K562 (cell line): ENCODE measurements at regions not wholly inside any gene's neighbourhood (a gene's known extent, or its start where the extent isn't known, plus 50 kb on each side); places are given as distances from the start of the nearest gene placed in this dataset.

Source experiments
- ATAC-seq: fragments of 200-7000 bp; cut with Tn5 transposase; 3 replicates; pipeline ENCODE4 v1.9.1; 2020; ENCODE audit warnings: moderate library complexity
- BruUV-seq: library from RNA; stranded (reverse); fragments of 400-500 nt; replicated peaks from 2 replicates; lab custom pipeline; 2021; lab: Mats Ljungman, UMichigan
- CTCF ChIA-PET: fragments of 300-600 bp; formaldehyde crosslinking; extraction: SDS; loops from one replicate; lab custom pipeline; 2021; ENCODE audit warnings: low intra/inter-chr PET ratio; lab: Yijun Ruan, JAX
- POLR2A ChIA-PET: fragments of 300-600, 350-650 bp; sonication (Branson Sonifier 250); formaldehyde crosslinking; extraction: SDS; loops from one replicate; lab custom pipeline; 2021; ENCODE audit warnings: antibody characterized with exemption, inconsistent platforms; lab: Yijun Ruan, JAX
- DNase-seq, 4 experiments: peaks; one replicate each; pipeline versions ENCODE4 v3.0.0 to v3.0.0-alpha.2; 2011 to 2018; ENCODE audit warnings: low spot score in 3 of 4, mixed read lengths in 3 of 4; ENCODE audit errors: extremely low read depth in 1 of 4
- FAIRE-seq: peaks from 2 replicates; lab custom pipeline; 2011; peaks lifted over from hg19 to GRCh38; lab: Jason Lieb, UNC
- H2AFZ ChIP-seq: 2 replicates; pipeline ENCODE4 v1.6.0; 2011; ENCODE audit warnings: low read depth, low read length, control low read depth, inconsistent platforms
- H3K27ac ChIP-seq: fragments of 200-600 bp; 3 replicates; pipeline ENCODE4 v1.8.0; 2011; ENCODE audit warnings: low read depth, mild to moderate bottlenecking, control low read depth, inconsistent platforms, low read length, moderate library complexity, mixed read lengths; ENCODE audit errors: extremely low read depth
- H3K27me3 ChIP-seq, 2 experiments: fragments of 300-600 bp in 1 of 2; 2 replicates in 1 of 2; 3 replicates in 1 of 2; pipeline versions ENCODE4 v1.6.0 to v1.8.0; 2011; ENCODE audit warnings: inconsistent platforms in 2 of 2, low read length in 2 of 2, mild to moderate bottlenecking in 1 of 2, mixed read lengths in 1 of 2, moderate library complexity in 1 of 2; ENCODE audit not compliant: control insufficient read depth in 2 of 2, insufficient read depth in 2 of 2
- H3K36me3 ChIP-seq: fragments of 300-600 bp; 3 replicates; pipeline ENCODE4 v1.8.0; 2011; ENCODE audit warnings: mild to moderate bottlenecking, low read length, inconsistent platforms; ENCODE audit not compliant: control insufficient read depth, insufficient read depth
- H3K4me1 ChIP-seq, 2 experiments: fragments of 200-600 bp in 1 of 2; replicated peaks in 1 of 2; 2 replicates in 1 of 2; 3 replicates in 1 of 2; pipeline versions ENCODE4 v1.5.1 to v1.8.0; 2011; ENCODE audit warnings: inconsistent platforms in 2 of 2, low read length in 2 of 2, mild to moderate bottlenecking in 1 of 2, mixed read lengths in 1 of 2, moderate library complexity in 1 of 2; ENCODE audit not compliant: control insufficient read depth in 2 of 2, insufficient read depth in 2 of 2
- H3K4me2 ChIP-seq: 2 replicates; pipeline ENCODE4 v1.6.1; 2011; ENCODE audit warnings: low read length, control low read depth, inconsistent platforms, mixed read lengths; ENCODE audit not compliant: insufficient read depth
- H3K4me3 ChIP-seq: fragments of 200-600 bp; sonication (generic), shearing (Covaris generic); 2 replicates; pipeline ENCODE4 v1.5.1; 2016; ENCODE audit warnings: control low read depth, inconsistent platforms
- H3K79me2 ChIP-seq: fragments of 200-600 bp; 3 replicates; pipeline ENCODE4 v1.8.0; 2011; ENCODE audit warnings: low read length, inconsistent platforms; ENCODE audit not compliant: control insufficient read depth, insufficient read depth
- H3K9ac ChIP-seq, 2 experiments: 2 replicates each; pipeline versions ENCODE4 v1.6.0 to v1.6.1; 2011; ENCODE audit warnings: low read depth in 2 of 2, low read length in 2 of 2, control low read depth in 1 of 2, inconsistent platforms in 1 of 2, mild to moderate bottlenecking in 1 of 2, mixed read lengths in 1 of 2; ENCODE audit not compliant: insufficient read depth in 1 of 2
- H3K9me1 ChIP-seq: one replicate; pipeline ENCODE4 v1.6.0; 2011; ENCODE audit warnings: inconsistent platforms, mild to moderate bottlenecking, low read length, moderate library complexity; ENCODE audit not compliant: control insufficient read depth, insufficient read depth
- H3K9me3 ChIP-seq: replicated peaks from 2 replicates; pipeline ENCODE4 v1.5.1; 2011; ENCODE audit warnings: low read depth, low read length, inconsistent platforms; ENCODE audit not compliant: control insufficient read depth, insufficient read depth
- H4K20me1 ChIP-seq: replicated peaks from 2 replicates; pipeline ENCODE4 v1.6.1; 2011; ENCODE audit warnings: low read length, inconsistent platforms, mixed read lengths; ENCODE audit not compliant: control insufficient read depth, insufficient read depth
- KDM4B ChIP-seq, 2 experiments: fragments of 450-650 bp in 1 of 2; sonication (generic) in 1 of 2; IDR thresholded peaks; 2 replicates each; pipeline ENCODE4 v1.6.1; 2016 to 2017; ENCODE audit warnings: borderline replicate concordance in 2 of 2, antibody characterized with exemption in 1 of 2, low read depth in 1 of 2, mild to moderate bottlenecking in 1 of 2
- RFX7 ChIP-seq: fragments of 250-450 bp; sonication (Bioruptor Pico); IDR thresholded peaks from 2 replicates; pipeline ENCODE4 v1.5.1; 2021; ENCODE audit warnings: mild to moderate bottlenecking
- SMARCE1 ChIP-seq: fragments of 450-650 bp; IDR thresholded peaks from 2 replicates; pipeline ENCODE4 v1.7.1; 2016; ENCODE audit warnings: mild to moderate bottlenecking
- ZNF282 ChIP-seq: sonication (generic); formaldehyde crosslinking; IDR thresholded peaks from 2 replicates; pipeline ENCODE4 v1.8.1; 2023; ENCODE audit warnings: missing genetic modification reagents
- ZNF3 ChIP-seq: fragments of 250-450 bp; sonication (Bioruptor Pico); IDR thresholded peaks from 2 replicates; pipeline ENCODE4 v1.5.0; 2021; ENCODE audit warnings: mild to moderate bottlenecking, moderate library complexity
- ZNF512 ChIP-seq: IDR thresholded peaks from 2 replicates; pipeline ENCODE4 v1.6.1; 2016; ENCODE audit warnings: missing genetic modification characterization, missing compliant biosample characterization
- WGBS: fragments of 100-300 bp; shearing (Covaris generic); methylation state at CpG from one replicate; pipeline ENCODE4 v1.1.6; 2016; ENCODE audit warnings: low coverage, mixed read lengths; ENCODE audit not compliant: insufficient coverage; ENCODE audit errors: missing lambda C conversion rate; 5-methylcytosine and 5-hydroxymethylcytosine counted together
- in situ Hi-C: fragments of 300-500 bp; cut with MboI; formaldehyde crosslinking; loops from 4 replicates; pipeline ENCODE4 v1.15.0; 2018; ENCODE audit warnings: inconsistent platforms, mixed read lengths
- intact Hi-C: fragments of 100-400 bp; cut with micrococcal nuclease; formaldehyde crosslinking; loops from 2 replicates; pipeline ENCODE4 v1.14.2; 2022
- TF ChIP-seq, protein P1 (sequence below): fragments of 250-450 bp; sonication (Bioruptor Pico); IDR thresholded peaks from 2 replicates; pipeline ENCODE4 v1.8.0; 2022; ENCODE audit warnings: moderate library complexity, mild to moderate bottlenecking, inconsistent platforms

DNA sequence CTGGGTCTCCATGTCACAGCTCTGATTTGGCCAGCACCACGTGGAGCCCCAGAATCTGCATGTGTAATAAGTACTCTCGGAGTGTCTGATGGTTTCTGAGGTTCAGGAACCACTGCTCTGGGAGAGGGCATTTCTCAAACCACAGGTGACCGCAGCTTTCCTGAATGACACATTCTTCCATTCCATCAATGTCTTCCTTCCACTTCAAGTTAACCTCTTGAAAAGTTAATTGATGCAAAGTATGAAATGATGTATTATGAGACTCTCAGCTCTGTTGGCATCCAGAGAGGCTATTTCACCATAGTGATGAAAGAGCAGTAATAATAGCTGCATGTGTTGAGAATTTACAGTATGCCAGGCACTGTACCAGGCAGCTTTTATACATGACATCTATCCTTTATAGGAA lies 61.3 kb upstream of the CRIM1 start (continued):
- no peak for TF ChIP-seq RFX7 (CRISPR knock-in tag)
- TF ChIP-seq, all 486 proteins: peak for 0

- no peaks in the 10 kb centered on the region for H3K79me2 ChIP-seq
- no peak overlapping the region for H3K4me2 ChIP-seq
- no peaks in the 10 kb centered on the region for H3K4me1 ChIP-seq
- ChIA-PET POLR2A (no interaction called here), CTCF (no interaction called here)
- no peaks in the 10 kb centered on the region for H3K9me1 ChIP-seq
- no peaks in the 10 kb centered on the region for H3K36me3 ChIP-seq
- H4K20me1 ChIP-seq, result no peaks in the 10 kb centered on the region
- BruUV-seq, result no TSS peak
- H3K4me3 ChIP-seq, result no peak overlapping the region
- intact Hi-C loops, result no loop called here
- TF ChIP-seq ZNF3 (CRISPR knock-in tag) (no peak), ZNF282 (CRISPR knock-in tag) (no peak), ZNF512 (tag) (no peak), SMARCE1 (no peak), KDM4B (IDR thresholded peaks at IDR 0.05; ENCODE audit: borderline replicate concordance in 2 of 2, low read depth in 1 of 2) (no peak)
- TF ChIP-seq, protein P1, sequence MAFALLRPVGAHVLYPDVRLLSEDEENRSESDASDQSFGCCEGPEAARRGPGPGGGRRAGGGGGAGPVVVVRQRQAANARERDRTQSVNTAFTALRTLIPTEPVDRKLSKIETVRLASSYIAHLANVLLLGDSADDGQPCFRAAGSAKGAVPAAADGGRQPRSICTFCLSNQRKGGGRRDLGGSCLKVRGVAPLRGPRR (CRISPR knock-in tag), result no peak
- TF ChIP-seq, all 486 proteins: peak for 0
- H3K9me3 ChIP-seq, result no peaks in the 10 kb centered on the region
- H3K27me3 ChIP-seq, result no peaks in the 10 kb centered on the region
- H3K27ac ChIP-seq, result no peak overlapping the region
- FAIRE-seq (no peak), DNase-seq (no peak), ATAC-seq (no peak)
- WGBS, result 3% methylated on average over 6 of the region's 6 CpGs
- H3K9ac ChIP-seq, result no peak overlapping the region
- in situ Hi-C loops, result no loop called here
- no peak overlapping the region for H2AFZ ChIP-seq
Observed at GRCh38 chr2:36290306-36290856, 65.2 kb upstream of the CRIM1 start.
